Ascending aorta (tissue), 2 donors: ENCODE measurements at regions not wholly inside any gene's neighbourhood (a gene's known extent, or its start where the extent isn't known, plus 50 kb on each side); places are given as distances from the start of the nearest gene placed in this dataset.

ENCODE experiments used
- DNase-seq, 2 donors: peaks; one replicate each; pipeline ENCODE4 v3.0.0-alpha.2; 2019; ENCODE audit warnings: low spot score in 2 of 2
- H3K27ac ChIP-seq, 2 donors: fragments of 200-600 bp; sonication (generic); one replicate each; pipeline ENCODE4 v1.5.1; 2016 to 2017; ENCODE audit warnings: mild to moderate bottlenecking in 1 of 2
- H3K27me3 ChIP-seq: fragments of 200-600 bp; sonication (generic); one replicate; pipeline ENCODE4 v1.5.1; 2017
- H3K36me3 ChIP-seq, 2 donors: fragments of 200-600 bp; sonication (generic); one replicate each; pipeline ENCODE4 v1.5.1; 2016
- H3K4me1 ChIP-seq, 2 donors: fragments of 200-600 bp; sonication (generic); one replicate each; pipeline ENCODE4 v1.5.1; 2016 to 2017; ENCODE audit warnings: mild to moderate bottlenecking in 1 of 2
- H3K4me3 ChIP-seq, 2 donors: fragments of 200-600 bp; sonication (generic); one replicate each; pipeline ENCODE4 v1.5.1; 2016 to 2017; ENCODE audit warnings: mild to moderate bottlenecking in 1 of 2
- H3K9me3 ChIP-seq, 2 donors: fragments of 200-600 bp; sonication (generic); one replicate each; pipeline ENCODE4 v1.5.1; 2016
- CTCF ChIP-seq, 3 experiments: fragments of 200-600 bp in 2 of 3; fragments of 450-650 bp in 1 of 3; sonication (generic) in 2 of 3; IDR thresholded peaks; one replicate each; pipeline ENCODE4 v1.5.1; 2016 to 2019; ENCODE audit warnings: antibody characterized with exemption in 3 of 3, mild to moderate bottlenecking in 1 of 3, moderate library complexity in 1 of 3
- intact Hi-C: fragments of 100-400 bp; cut with DNase I; formaldehyde crosslinking; loops from one replicate; pipeline ENCODE4 v1.15.1; 2023

- Histone ChIP-seq H3K4me3 (no peak overlapping the region), H3K9me3 (peaks cover 0 to 3% of the 10 kb centered on the region in 2 donors), H3K4me1 (no peaks in the 10 kb centered on the region), H3K36me3 (no peaks in the 10 kb centered on the region), H3K27ac (no peak overlapping the region), H3K27me3 (no peaks in the 10 kb centered on the region)
- no peak for DNase-seq
- intact Hi-C loops = no loop called here
- TF ChIP-seq CTCF (IDR thresholded peaks at IDR 0.05) = no peak
Measured at GRCh38 chr1:78411707-78412106, 79.1 kb upstream of the PTGFR start.

- Histone ChIP-seq H3K4me1 (no peaks in the 10 kb centered on the region), H3K9me3 (peaks cover 0 to 2% of the 10 kb centered on the region in 2 donors), H3K27ac (no peak overlapping the region), H3K36me3 (no peaks in the 10 kb centered on the region), H3K4me3 (no peak overlapping the region), H3K27me3 (no peaks in the 10 kb centered on the region)
- intact Hi-C loops = no loop called here
- no peak for DNase-seq
- no peak for TF ChIP-seq CTCF (IDR thresholded peaks at IDR 0.05)
Measured at GRCh38 chr1:78415165-78415564, 75.6 kb upstream of the PTGFR start.

- H3K4me3 ChIP-seq = no peak overlapping the region
- H3K27me3 ChIP-seq = no peaks in the 10 kb centered on the region
- intact Hi-C loops = no loop called here
Measured at GRCh38 chr1:78419309-78419708, 71.5 kb upstream of the PTGFR start.

GRCh38 chr1:78420181-78420580, 70.6 kb upstream of the PTGFR start:
- intact Hi-C loops = no loop called here
- TF ChIP-seq CTCF (IDR thresholded peaks at IDR 0.05) = no peak
- Histone ChIP-seq H3K4me3 (no peak overlapping the region), H3K9me3 (no peaks in the 10 kb centered on the region), H3K36me3 (no peaks in the 10 kb centered on the region), H3K27ac (no peak overlapping the region), H3K4me1 (no peaks in the 10 kb centered on the region), H3K27me3 (no peaks in the 10 kb centered on the region)
- DNase-seq = no peak

More at GRCh38 chr1:78419309-78419708, 71.5 kb upstream of the PTGFR start:
- DNase-seq = no peak
- H3K27ac ChIP-seq = no peak overlapping the region
- no peak for TF ChIP-seq CTCF (IDR thresholded peaks at IDR 0.05)
- H3K9me3 ChIP-seq = no peaks in the 10 kb centered on the region
- no peaks in the 10 kb centered on the region for H3K4me1 ChIP-seq
- no peaks in the 10 kb centered on the region for H3K36me3 ChIP-seq

- Histone ChIP-seq H3K27me3 (no peaks in the 10 kb centered on the region), H3K4me3 (no peak overlapping the region), H3K4me1 (no peaks in the 10 kb centered on the region), H3K36me3 (no peaks in the 10 kb centered on the region), H3K27ac (no peak overlapping the region), H3K9me3 (no peaks in the 10 kb centered on the region)
- intact Hi-C loops = no loop called here
- DNase-seq = no peak
- TF ChIP-seq CTCF (IDR thresholded peaks at IDR 0.05) = no peak
Measured at GRCh38 chr1:78420688-78421087, 70.1 kb upstream of the PTGFR start.

- no peak for DNase-seq
- intact Hi-C loops = no loop called here
- no peak for TF ChIP-seq CTCF (IDR thresholded peaks at IDR 0.05)
Measured at GRCh38 chr1:78424720-78425119, 66.1 kb upstream of the PTGFR start.

More at GRCh38 chr1:78424720-78425119, 66.1 kb upstream of the PTGFR start:
- Histone ChIP-seq H3K4me1 (no peaks in the 10 kb centered on the region), H3K27me3 (no peaks in the 10 kb centered on the region), H3K36me3 (no peaks in the 10 kb centered on the region), H3K9me3 (no peaks in the 10 kb centered on the region), H3K27ac (no peak overlapping the region), H3K4me3 (no peak overlapping the region)
